ENCODE measurements at regions not wholly inside any gene's neighbourhood (a gene's known extent, or its start where the extent isn't known, plus 50 kb on each side); places are given as distances from the start of the nearest gene placed in this dataset.

- no peak for ATAC-seq (ENCODE audit: insufficient read depth, low FRiP score)
- no peak overlapping the region for H3K4me3 ChIP-seq
- H3K9ac ChIP-seq (ENCODE audit: insufficient read depth in 1 of 2, low read length in 2 of 2) = no peak overlapping the region
- H3K36me3 ChIP-seq (ENCODE audit: control insufficient read depth in 4 of 4, insufficient read depth in 4 of 4, low read length in 4 of 4) = no peaks in the 10 kb centered on the region
- no peak for DNase-seq
- peaks cover 0 to 5% (median 2%) of the 10 kb centered on the region in 4 donors for H3K9me3 ChIP-seq (ENCODE audit: control insufficient read depth in 4 of 4, insufficient read depth in 3 of 4, low read length in 3 of 4)
- no peak overlapping the region for H3K27ac ChIP-seq (ENCODE audit: low read depth in 1 of 2, low read length in 1 of 2)
- H3K4me1 ChIP-seq (ENCODE audit: control insufficient read depth in 5 of 5, insufficient read depth in 5 of 5, low read length in 5 of 5) = no peaks in the 10 kb centered on the region
- 81% methylated on average over 5 of the region's 5 CpGs for WGBS, 2 donors
- H3K27me3 ChIP-seq (ENCODE audit: control insufficient read depth in 3 of 3, insufficient read depth in 3 of 3, low read length in 2 of 3) = no peaks in the 10 kb centered on the region
- no peak for TF ChIP-seq CTCF (IDR thresholded peaks at IDR 0.05; ENCODE audit: control extremely low read depth, extremely low read depth)
Measured at GRCh38 chr3:90121326-90121725, 1013.9 kb downstream of the EPHA3 start.

GRCh38 chr3:90128391-90128790, 1021.0 kb downstream of the EPHA3 start:
- ATAC-seq (ENCODE audit: insufficient read depth, low FRiP score) = no peak
- Histone ChIP-seq H3K9ac (ENCODE audit: insufficient read depth in 1 of 2, low read length in 2 of 2) (no peak overlapping the region), H3K27me3 (ENCODE audit: control insufficient read depth in 3 of 3, insufficient read depth in 3 of 3, low read length in 2 of 3) (no peaks in the 10 kb centered on the region), H3K9me3 (ENCODE audit: control insufficient read depth in 4 of 4, insufficient read depth in 3 of 4, low read length in 3 of 4) (no peaks in the 10 kb centered on the region), H3K27ac (ENCODE audit: low read depth in 1 of 2, low read length in 1 of 2) (no peak overlapping the region), H3K4me1 (ENCODE audit: control insufficient read depth in 5 of 5, insufficient read depth in 5 of 5, low read length in 5 of 5) (no peaks in the 10 kb centered on the region), H3K4me3 (no peak overlapping the region), H3K36me3 (ENCODE audit: control insufficient read depth in 4 of 4, insufficient read depth in 4 of 4, low read length in 4 of 4) (no peaks in the 10 kb centered on the region)
- no peak for TF ChIP-seq CTCF (IDR thresholded peaks at IDR 0.05; ENCODE audit: control extremely low read depth, extremely low read depth)
- no peak for DNase-seq
- 91 to 94% methylated on average over 2 of the region's 2 CpGs for WGBS, 2 donors

- no peak for ATAC-seq (ENCODE audit: insufficient read depth, low FRiP score)
Measured at GRCh38 chr3:90129730-90130129, 1022.3 kb downstream of the EPHA3 start.

More at GRCh38 chr3:90129730-90130129, 1022.3 kb downstream of the EPHA3 start:
- Histone ChIP-seq H3K4me1 (ENCODE audit: control insufficient read depth in 5 of 5, insufficient read depth in 5 of 5, low read length in 5 of 5) (no peaks in the 10 kb centered on the region), H3K4me3 (no peak overlapping the region), H3K27me3 (ENCODE audit: control insufficient read depth in 3 of 3, insufficient read depth in 3 of 3, low read length in 2 of 3) (no peaks in the 10 kb centered on the region), H3K27ac (ENCODE audit: low read depth in 1 of 2, low read length in 1 of 2) (no peak overlapping the region), H3K9ac (ENCODE audit: insufficient read depth in 1 of 2, low read length in 2 of 2) (no peak overlapping the region), H3K36me3 (ENCODE audit: control insufficient read depth in 4 of 4, insufficient read depth in 4 of 4, low read length in 4 of 4) (no peaks in the 10 kb centered on the region), H3K9me3 (ENCODE audit: control insufficient read depth in 4 of 4, insufficient read depth in 3 of 4, low read length in 3 of 4) (no peaks in the 10 kb centered on the region)
- DNase-seq = no peak
- no peak for TF ChIP-seq CTCF (IDR thresholded peaks at IDR 0.05; ENCODE audit: control extremely low read depth, extremely low read depth)
- WGBS, 2 donors = 57 to 79% methylated on average over 3 of the region's 3 CpGs
